Retinal pigment epithelial cell (primary cell): ENCODE measurements at regions not wholly inside any gene's neighbourhood (a gene's known extent, or its start where the extent isn't known, plus 50 kb on each side); places are given as distances from the start of the nearest gene placed in this dataset.
A peak's percentile ranks its signal among the peaks of the same experiment; 100 is the strongest.

Experiments
- DNase-seq: peaks from one replicate; pipeline ENCODE4 v3.0.0-alpha.2; 2010; ENCODE audit warnings: low read depth
- H3K4me3 ChIP-seq: 2 replicates; pipeline ENCODE4 v1.5.1; 2011; ENCODE audit warnings: mild to moderate bottlenecking, low read length, control low read depth, moderate library complexity
- CTCF ChIP-seq: conservative IDR thresholded peaks from 2 replicates; pipeline ENCODE4 v1.5.1; 2011; ENCODE audit warnings: low read depth, low read length, control low read depth, inconsistent platforms

- no peak for TF ChIP-seq CTCF
Observed at GRCh38 chr9:80651044-80651443, 1038.3 kb downstream of the TLE1 start.

GRCh38 chr9:80649496-80649895 is 1039.9 kb downstream of the TLE1 start:
- no peak for DNase-seq
- TF ChIP-seq CTCF = no peak
- no peak overlapping the region for H3K4me3 ChIP-seq

More at GRCh38 chr9:80651044-80651443, 1038.3 kb downstream of the TLE1 start:
- no peak overlapping the region for H3K4me3 ChIP-seq
- DNase-seq = peak; percentile 32

- peak; percentile 54 for DNase-seq
- TF ChIP-seq CTCF = no peak
- no peak overlapping the region for H3K4me3 ChIP-seq
Observed at GRCh38 chr9:80649001-80649420, 1040.3 kb downstream of the TLE1 start.

- DNase-seq = no peak
- no peak for TF ChIP-seq CTCF
Observed at GRCh38 chr9:80648336-80648735, 1041.0 kb downstream of the TLE1 start.

GRCh38 chr9:80646211-80646610 is 1043.1 kb downstream of the TLE1 start:
- TF ChIP-seq CTCF = no peak
- no peak overlapping the region for H3K4me3 ChIP-seq
- no peak for DNase-seq

More at GRCh38 chr9:80648336-80648735, 1041.0 kb downstream of the TLE1 start:
- H3K4me3 ChIP-seq = no peak overlapping the region

GRCh38 chr9:80644044-80644443 is 1045.3 kb downstream of the TLE1 start:
- H3K4me3 ChIP-seq = no peak overlapping the region
- no peak for TF ChIP-seq CTCF
- no peak for DNase-seq

GRCh38 chr9:80635065-80635464 is 1054.3 kb downstream of the TLE1 start:
- H3K4me3 ChIP-seq = no peak overlapping the region
- TF ChIP-seq CTCF = no peak
- DNase-seq = no peak
